Kidney (tissue), 13 donors: ENCODE measurements at regions not wholly inside any gene's neighbourhood (a gene's known extent, or its start where the extent isn't known, plus 50 kb on each side); places are given as distances from the start of the nearest gene placed in this dataset.
"Not testable (repeated sequence)": the region's sequence is repeated elsewhere in the genome, so short reads cannot be mapped to it uniquely, and the experiment has no call there.

Experiments used
- DNase-seq, 5 donors: peaks; one replicate each; pipeline ENCODE4 v3.0.0-alpha.2; 2013 to 2020
- FAIRE-seq: peaks from 2 replicates; lab custom pipeline; 2012; peaks lifted over from hg19 to GRCh38; lab: Jason Lieb, UNC
- H3K27ac ChIP-seq, 2 donors: one replicate each; pipeline ENCODE4 v1.7.0; 2013; ENCODE audit warnings: low read depth in 2 of 2, low read length in 2 of 2, inconsistent platforms in 1 of 2
- H3K27me3 ChIP-seq: one replicate; pipeline ENCODE4 v1.7.1; 2013; ENCODE audit warnings: low read length, inconsistent platforms; ENCODE audit not compliant: control insufficient read depth, insufficient read depth
- H3K36me3 ChIP-seq, 3 donors: one replicate each; pipeline versions ENCODE4 v1.7.0 to v1.7.1; 2013; ENCODE audit warnings: low read length in 3 of 3, control low read depth in 1 of 3, inconsistent platforms in 1 of 3; ENCODE audit not compliant: insufficient read depth in 3 of 3, control insufficient read depth in 2 of 3
- H3K4me1 ChIP-seq, 3 donors: one replicate each; pipeline versions ENCODE4 v1.7.0 to v1.7.1; 2013; ENCODE audit warnings: low read length in 3 of 3, inconsistent platforms in 1 of 3, low read depth in 1 of 3; ENCODE audit not compliant: control insufficient read depth in 2 of 3, insufficient read depth in 2 of 3
- H3K4me3 ChIP-seq, 3 donors: one replicate each; pipeline versions ENCODE4 v1.7.0 to v1.8.1; 2013; ENCODE audit warnings: low read length in 3 of 3, control low read depth in 1 of 3, inconsistent platforms in 1 of 3
- H3K9ac ChIP-seq, 3 donors: one replicate each; pipeline versions ENCODE4 v1.7.0 to v1.7.1; 2013; ENCODE audit warnings: low read length in 3 of 3, control low read depth in 1 of 3, inconsistent platforms in 1 of 3
- H3K9me3 ChIP-seq, 3 donors: one replicate each; pipeline versions ENCODE4 v1.7.0 to v1.7.1; 2013; ENCODE audit warnings: low read length in 3 of 3, control low read depth in 1 of 3, inconsistent platforms in 1 of 3; ENCODE audit not compliant: control insufficient read depth in 2 of 3, insufficient read depth in 1 of 3
- CTCF ChIP-seq: IDR thresholded peaks from 3 replicates; pipeline ENCODE4 v1.5.1; 2012; ENCODE audit warnings: mild to moderate bottlenecking, moderate library complexity, borderline replicate concordance; ENCODE audit not compliant: insufficient read depth; ENCODE audit errors: extremely low read depth
- intact Hi-C: fragments of 100-400 bp; cut with DNase I; formaldehyde crosslinking; loops from one replicate; pipeline ENCODE4 v1.11.1; 2022
- donor health status: control.
- donor health status: control.
- donor health status: control.
- donor health status: control.
- donor health status: control.
- donor health status: DM: yes; HTN: yes; CAD: no.
- donor health status: Normal renal cell carcinoma (clear cell type).

DNA sequence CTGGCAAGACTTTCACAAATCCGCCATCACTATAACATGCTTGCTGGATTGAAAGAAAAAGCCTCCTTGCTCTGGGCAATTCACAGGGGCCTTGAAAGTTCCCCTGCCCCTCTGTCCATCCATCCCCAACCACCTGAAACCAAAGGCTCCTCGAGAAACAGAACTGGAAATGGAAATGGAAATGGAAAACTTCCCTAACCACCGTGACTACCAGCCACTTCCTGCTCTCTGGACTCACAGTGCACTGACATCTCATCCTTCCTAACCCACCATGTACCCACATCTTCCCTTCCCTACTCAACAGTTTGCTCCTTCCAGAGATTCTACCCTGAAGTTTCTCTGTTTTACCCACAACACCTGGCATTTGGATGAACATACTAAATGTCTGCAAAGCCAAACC, 603.6 kb upstream of the DIPK2B start:
- no peaks in the 10 kb centered on the region for H3K27me3 ChIP-seq
- H3K4me1 ChIP-seq: no peaks in the 10 kb centered on the region
- no peak overlapping the region for H3K9ac ChIP-seq
- no peak overlapping the region for H3K27ac ChIP-seq
- no peaks in the 10 kb centered on the region for H3K9me3 ChIP-seq
- no peak for TF ChIP-seq CTCF
- FAIRE-seq: no peak
- no peaks in the 10 kb centered on the region for H3K36me3 ChIP-seq
- no peak overlapping the region for H3K4me3 ChIP-seq
- intact Hi-C loops: no loop called here
- no peak for DNase-seq

DNA sequence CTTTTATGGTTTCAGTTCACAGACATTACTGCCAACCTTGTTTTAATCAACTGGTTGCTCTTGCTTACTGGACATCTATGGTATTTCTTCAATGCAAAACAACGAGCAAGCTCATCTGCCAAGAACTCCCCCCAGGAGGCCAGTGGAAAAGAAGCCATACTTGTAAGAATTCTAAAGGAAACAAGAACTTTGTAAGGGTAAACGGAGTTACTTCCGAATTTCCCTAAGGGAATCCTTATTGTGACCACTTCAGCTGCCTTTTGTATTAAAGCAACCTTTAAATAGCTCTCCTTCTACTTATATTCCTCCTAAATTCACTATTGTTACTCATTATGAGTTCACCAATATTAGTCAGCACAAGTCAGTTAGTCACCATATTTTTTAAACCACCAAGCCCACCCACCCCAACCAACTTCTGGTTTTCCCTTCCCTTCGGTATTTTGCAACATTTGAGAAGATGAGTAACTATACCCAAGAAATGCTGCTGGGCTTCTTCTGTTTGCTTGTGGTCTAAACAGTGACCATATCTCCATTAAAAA, 602.8 kb upstream of the DIPK2B start:
- Histone ChIP-seq H3K36me3 (no peaks in the 10 kb centered on the region), H3K27me3 (no peaks in the 10 kb centered on the region), H3K4me3 (no peak overlapping the region), H3K9me3 (no peaks in the 10 kb centered on the region), H3K9ac (no peak overlapping the region), H3K4me1 (no peaks in the 10 kb centered on the region), H3K27ac (no peak overlapping the region)
- no peak for DNase-seq
- FAIRE-seq: no peak
- intact Hi-C loops: no loop called here
- TF ChIP-seq CTCF: no peak

DNA sequence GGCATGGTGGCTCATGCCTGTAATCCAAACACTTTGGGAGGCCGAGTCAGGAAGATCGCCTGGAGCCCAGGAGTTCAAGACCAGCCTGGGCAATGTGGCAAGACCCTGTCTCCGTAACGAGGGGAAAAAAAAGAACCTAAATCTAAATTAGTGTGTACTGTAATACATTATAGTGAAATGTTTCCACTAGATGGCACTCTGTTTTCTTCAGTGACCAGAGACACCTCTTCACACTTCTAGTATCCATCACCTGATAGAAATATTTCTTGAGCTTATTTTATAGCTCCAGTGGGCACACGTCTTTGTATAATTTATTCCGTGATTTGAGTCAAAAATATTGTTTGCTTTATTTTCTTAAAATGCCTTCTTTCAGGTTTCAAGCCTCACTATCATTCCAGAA, 600.9 kb upstream of the DIPK2B start:
- Histone ChIP-seq H3K36me3 (no peaks in the 10 kb centered on the region), H3K27ac (no peak overlapping the region), H3K4me1 (no peaks in the 10 kb centered on the region), H3K27me3 (no peaks in the 10 kb centered on the region), H3K9me3 (no peaks in the 10 kb centered on the region), H3K9ac (no peak overlapping the region), H3K4me3 (no peak overlapping the region)
- TF ChIP-seq CTCF: no peak
- intact Hi-C loops: no loop called here
- DNase-seq (peak in 1 of 5 donors; percentile 17), FAIRE-seq (no peak)

DNA sequence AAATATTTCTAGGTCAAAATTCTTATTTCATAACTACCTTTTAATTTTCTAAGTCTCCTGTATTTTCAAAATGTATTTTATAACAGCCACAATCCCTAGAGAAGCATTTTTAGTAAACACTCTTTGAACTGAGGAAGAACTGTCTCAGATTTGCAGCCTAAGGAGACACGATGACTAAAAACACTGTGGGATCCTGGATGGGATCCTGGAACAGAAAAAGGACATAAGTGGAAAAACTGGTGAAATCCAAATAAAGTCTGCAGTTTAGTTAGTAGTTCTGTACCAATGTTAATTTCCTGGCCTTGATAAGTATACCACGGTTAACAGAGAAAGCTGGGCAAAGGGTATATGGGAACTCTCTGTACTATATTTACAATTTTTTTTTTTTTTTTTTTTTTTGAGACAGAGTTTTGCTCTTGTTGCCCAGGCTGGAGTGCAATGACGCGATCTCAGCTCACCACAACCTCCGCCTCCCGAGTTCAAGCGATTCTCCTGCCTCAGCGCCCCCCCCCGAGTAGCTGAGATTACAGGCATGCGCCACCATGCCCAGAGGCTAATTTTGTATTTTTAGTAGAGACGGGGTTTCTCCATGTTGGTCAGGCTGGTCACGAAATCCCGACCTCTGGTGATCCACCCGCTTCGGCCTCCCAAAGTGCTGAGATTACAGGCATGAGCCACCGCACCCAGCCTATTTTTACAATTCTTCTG, 600.2 kb upstream of the DIPK2B start:
- H3K27me3 ChIP-seq, FAIRE-seq, H3K27ac ChIP-seq, H3K9ac ChIP-seq, DNase-seq, H3K9me3 ChIP-seq, H3K4me3 ChIP-seq, H3K36me3 ChIP-seq, intact Hi-C loops, H3K4me1 ChIP-seq: not testable (repeated sequence)
